Upper lobe of right lung (tissue), 1 donor: ENCODE measurements at regions not wholly inside any gene's neighbourhood (a gene's known extent, or its start where the extent isn't known, plus 50 kb on each side); places are given as distances from the start of the nearest gene placed in this dataset.
A peak's percentile ranks its signal among the peaks of the same experiment; 100 is the strongest.

Source experiments
- ATAC-seq: fragments of 200-7000 bp; cut with Tn5 transposase; one replicate; pipeline ENCODE4 v1.9.1; 2020; ENCODE audit warnings: mild to moderate bottlenecking, moderate library complexity
- DNase-seq: peaks from one replicate; pipeline ENCODE4 v3.0.0-alpha.2; 2020
- H3K27ac ChIP-seq: fragments of 200-600 bp; one replicate; pipeline ENCODE4 v1.8.0; 2022
- H3K27me3 ChIP-seq: fragments of 200-600 bp; one replicate; pipeline ENCODE4 v1.8.0; 2022; ENCODE audit warnings: mild to moderate bottlenecking
- H3K36me3 ChIP-seq: fragments of 200-600 bp; one replicate; pipeline ENCODE4 v1.8.0; 2022
- H3K4me1 ChIP-seq: fragments of 200-600 bp; one replicate; pipeline ENCODE4 v1.8.0; 2022
- H3K4me3 ChIP-seq: fragments of 200-600 bp; one replicate; pipeline ENCODE4 v1.8.0; 2022; ENCODE audit warnings: mild to moderate bottlenecking
- H3K9me3 ChIP-seq: fragments of 200-600 bp; one replicate; pipeline ENCODE4 v1.8.0; 2022
- CTCF ChIP-seq: fragments of 200-600 bp; IDR thresholded peaks from one replicate; pipeline ENCODE4 v1.8.0; 2022; ENCODE audit warnings: antibody characterized with exemption
- intact Hi-C: fragments of 100-400 bp; cut with DNase I; formaldehyde crosslinking; loops from one replicate; pipeline ENCODE4 v1.11.0; 2022
- donor health status: DM: no; HTN: yes; CAD: no; lungs with severe emphysema.

DNA sequence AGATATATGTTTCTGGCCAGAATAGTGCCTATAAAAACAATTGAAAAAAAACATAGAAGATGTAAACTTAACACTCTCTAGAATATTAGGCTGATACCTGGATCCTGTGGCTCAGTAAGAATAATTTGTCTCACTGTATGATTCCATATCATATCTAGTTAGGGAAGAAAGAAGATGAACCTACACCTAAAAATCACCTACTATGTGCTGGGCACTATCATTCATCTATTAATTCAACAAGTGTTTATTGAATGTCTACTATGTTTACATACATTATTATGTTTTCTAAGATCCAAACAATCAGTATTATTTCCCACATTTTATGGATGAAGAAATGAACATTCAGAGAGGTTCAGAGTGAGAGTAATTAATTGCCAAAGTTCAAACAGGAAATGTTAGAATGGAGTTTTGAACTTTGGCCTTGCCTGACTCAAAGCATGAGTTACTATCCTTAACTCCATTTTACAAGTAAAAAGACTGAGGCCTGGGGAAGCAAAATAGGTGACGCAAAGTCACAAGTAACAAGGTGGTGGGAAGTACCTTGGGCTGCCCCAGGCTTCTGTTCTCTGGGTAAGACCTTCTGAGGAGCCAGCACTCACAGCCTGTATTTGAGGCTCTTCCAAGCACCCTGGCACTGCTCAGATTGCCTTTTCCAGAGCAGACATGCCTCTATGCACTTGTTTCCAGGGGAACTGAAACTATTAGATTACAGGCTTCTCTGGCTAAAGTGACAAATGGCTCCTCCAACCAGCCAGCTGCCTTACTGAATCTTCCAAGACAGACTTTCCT lies 111.1 kb upstream of the ACSL4 start:
- Histone ChIP-seq H3K9me3 (no peaks in the 10 kb centered on the region), H3K4me3 (no peak overlapping the region), H3K36me3 (no peaks in the 10 kb centered on the region), H3K4me1 (no peaks in the 10 kb centered on the region), H3K27me3 (no peaks in the 10 kb centered on the region), H3K27ac (no peak overlapping the region)
- intact Hi-C loops = no loop called here
- TF ChIP-seq CTCF = no peak
- no peak for ATAC-seq
- no peak for DNase-seq

GRCh38 chrX:109844986-109845385 lies 111.9 kb upstream of the ACSL4 start:
- TF ChIP-seq CTCF = no peak
- H3K27ac ChIP-seq = no peak overlapping the region
- intact Hi-C loops = no loop called here

GRCh38 chrX:109845996-109846395 lies 112.9 kb upstream of the ACSL4 start:
- intact Hi-C loops = no loop called here
- ATAC-seq (no peak), DNase-seq (no peak)
- TF ChIP-seq CTCF = no peak
- H3K4me1 ChIP-seq = no peaks in the 10 kb centered on the region
- no peaks in the 10 kb centered on the region for H3K9me3 ChIP-seq
- no peak overlapping the region for H3K4me3 ChIP-seq
- H3K36me3 ChIP-seq = no peaks in the 10 kb centered on the region
- H3K27ac ChIP-seq = no peak overlapping the region
- no peaks in the 10 kb centered on the region for H3K27me3 ChIP-seq

More at GRCh38 chrX:109844986-109845385, 111.9 kb upstream of the ACSL4 start:
- no peak for DNase-seq
- H3K9me3 ChIP-seq = no peaks in the 10 kb centered on the region
- H3K4me3 ChIP-seq = no peak overlapping the region
- H3K27me3 ChIP-seq = no peaks in the 10 kb centered on the region
- H3K36me3 ChIP-seq = no peaks in the 10 kb centered on the region
- H3K4me1 ChIP-seq = no peaks in the 10 kb centered on the region
- ATAC-seq = no peak

- no peak overlapping the region for H3K4me3 ChIP-seq
- H3K27ac ChIP-seq = no peak overlapping the region
- no peak for TF ChIP-seq CTCF
- no peaks in the 10 kb centered on the region for H3K36me3 ChIP-seq
- intact Hi-C loops = no loop called here
- ATAC-seq = peak; percentile 83
- no peaks in the 10 kb centered on the region for H3K4me1 ChIP-seq
- DNase-seq = no peak
- H3K27me3 ChIP-seq = no peaks in the 10 kb centered on the region
- H3K9me3 ChIP-seq = no peaks in the 10 kb centered on the region
Measured at GRCh38 chrX:109847257-109848187, 114.5 kb upstream of the ACSL4 start.

GRCh38 chrX:109848461-109849050 lies 115.5 kb upstream of the ACSL4 start:
- no peak for ATAC-seq
- H3K4me1 ChIP-seq = no peaks in the 10 kb centered on the region
- no peaks in the 10 kb centered on the region for H3K27me3 ChIP-seq
- H3K27ac ChIP-seq = no peak overlapping the region
- H3K36me3 ChIP-seq = no peaks in the 10 kb centered on the region
- H3K9me3 ChIP-seq = no peaks in the 10 kb centered on the region
- H3K4me3 ChIP-seq = no peak overlapping the region
- DNase-seq = no peak
- intact Hi-C loops = no loop called here
- TF ChIP-seq CTCF = no peak
